Sciatic nerve (tissue), 2 donors: ENCODE measurements at regions not wholly inside any gene's neighbourhood (a gene's known extent, or its start where the extent isn't known, plus 50 kb on each side); places are given as distances from the start of the nearest gene placed in this dataset.
"Not testable (repeated sequence)": the region's sequence is repeated elsewhere in the genome, so short reads cannot be mapped to it uniquely, and the experiment has no call there.

Source experiments
- ATAC-seq: fragments of 200-7000 bp; cut with Tn5 transposase; one replicate; pipeline ENCODE4 v1.9.1; 2020; ENCODE audit warnings: mild to moderate bottlenecking, moderate library complexity
- DNase-seq: peaks from one replicate; pipeline ENCODE4 v3.0.0-alpha.2; 2020; ENCODE audit warnings: low spot score
- intact Hi-C: fragments of 100-400 bp; cut with DNase I; formaldehyde crosslinking; loops from one replicate; pipeline ENCODE4 v1.14.2; 2022
- donor health status: DM: no; HTN: no; CAD: no.
- donor health status: DM: no; HTN: no; CAD: no.

DNA sequence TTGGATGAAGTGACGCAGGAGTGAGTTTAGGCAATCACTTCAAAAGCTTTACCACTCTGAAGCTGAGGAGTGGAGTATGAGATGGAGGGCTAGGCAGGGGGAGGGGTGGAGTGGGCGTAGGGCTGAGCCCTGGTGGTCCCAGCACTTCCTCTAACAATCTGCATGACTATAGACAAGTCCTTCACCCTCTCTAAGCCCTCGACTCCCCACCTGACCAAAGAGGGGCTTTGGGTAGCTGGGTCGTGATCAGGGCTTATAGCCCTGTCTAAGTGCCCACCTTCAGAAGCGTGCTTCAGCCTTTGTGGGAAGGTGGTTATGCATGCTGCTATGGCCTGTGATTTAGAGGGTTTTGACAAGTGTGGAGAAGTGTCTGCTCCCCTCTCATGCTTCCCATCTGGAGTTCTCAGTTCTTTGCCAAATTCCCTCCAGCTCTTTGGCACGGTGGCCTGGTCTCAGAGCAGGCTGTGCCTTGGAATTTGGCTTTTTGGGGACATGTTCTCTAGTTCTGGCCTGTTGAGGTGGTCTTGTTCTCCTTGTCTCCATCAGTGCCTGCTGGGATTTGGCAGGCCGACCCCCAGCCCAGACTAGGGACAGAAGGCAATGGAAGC, 53.0 kb downstream of the ACTBL2 start:
- ATAC-seq, result no peak
- intact Hi-C loops, result no loop called here
- no peak for DNase-seq

DNA sequence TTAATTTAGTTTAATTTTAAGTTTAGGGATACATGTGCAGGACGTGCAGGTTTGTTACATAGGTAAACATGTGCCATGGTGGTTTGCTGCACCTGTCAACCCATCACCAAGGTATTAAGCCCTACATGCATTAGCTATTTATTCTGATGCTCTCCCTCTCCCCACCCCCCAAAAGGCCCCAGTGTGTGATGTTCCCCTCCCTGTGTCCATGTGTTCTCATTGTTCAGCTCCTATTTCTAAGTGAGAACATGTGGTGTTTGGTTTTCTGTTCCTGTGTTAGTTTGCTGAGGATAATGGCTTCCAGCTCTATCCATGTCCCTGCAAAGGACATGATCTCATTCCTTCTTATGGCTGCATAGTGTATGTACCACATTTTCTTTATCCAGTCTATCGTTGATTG, 53.6 kb downstream of the ACTBL2 start:
- ATAC-seq, intact Hi-C loops, DNase-seq: not testable (repeated sequence)

DNA sequence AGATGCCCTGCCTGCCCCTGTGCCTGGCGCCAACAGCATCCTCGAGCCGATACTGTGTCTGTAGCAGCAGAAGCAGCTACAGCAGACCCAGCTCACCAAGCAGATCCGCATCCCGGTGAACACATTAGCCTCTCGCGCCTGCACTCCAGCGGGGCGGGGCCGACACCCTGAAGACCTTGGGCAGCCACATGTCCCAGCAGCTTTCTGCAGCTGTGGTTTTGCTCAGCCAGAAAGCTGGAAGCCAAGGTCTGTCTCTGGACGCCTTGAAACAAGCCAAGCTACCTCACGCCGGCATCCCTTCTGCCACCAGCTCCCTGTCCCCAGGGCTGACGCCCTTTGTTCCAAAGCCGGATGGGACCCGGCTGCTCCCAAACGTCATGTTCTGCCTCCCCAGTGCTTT, 59.6 kb downstream of the ACTBL2 start:
- DNase-seq (no peak), ATAC-seq (peak; percentile 77)
- intact Hi-C loops, result no loop called here

GRCh38 chr5:57422341-57422740, 60.3 kb downstream of the ACTBL2 start:
- ATAC-seq, result no peak
- intact Hi-C loops, result no loop called here
- no peak for DNase-seq

DNA sequence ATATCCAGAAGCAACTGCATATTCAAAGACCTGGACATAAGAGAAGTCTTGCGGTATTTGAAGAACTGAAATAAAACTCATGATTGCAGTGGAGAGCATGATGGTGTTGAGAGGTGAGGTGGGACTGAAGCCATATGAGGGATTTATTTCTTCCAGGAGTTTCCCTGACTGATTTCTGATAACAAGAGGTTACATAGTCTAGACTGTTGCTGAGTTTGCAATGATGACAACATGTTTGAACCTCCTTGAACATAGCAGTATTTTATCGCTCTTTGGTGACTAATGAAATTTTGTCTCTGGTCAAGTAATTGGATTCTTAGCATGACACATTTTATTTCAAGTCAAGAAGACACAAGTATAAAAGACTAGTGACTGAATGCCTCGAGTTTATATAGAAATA, 61.8 kb downstream of the ACTBL2 start:
- intact Hi-C loops, result no loop called here
- ATAC-seq (no peak), DNase-seq (no peak)

DNA sequence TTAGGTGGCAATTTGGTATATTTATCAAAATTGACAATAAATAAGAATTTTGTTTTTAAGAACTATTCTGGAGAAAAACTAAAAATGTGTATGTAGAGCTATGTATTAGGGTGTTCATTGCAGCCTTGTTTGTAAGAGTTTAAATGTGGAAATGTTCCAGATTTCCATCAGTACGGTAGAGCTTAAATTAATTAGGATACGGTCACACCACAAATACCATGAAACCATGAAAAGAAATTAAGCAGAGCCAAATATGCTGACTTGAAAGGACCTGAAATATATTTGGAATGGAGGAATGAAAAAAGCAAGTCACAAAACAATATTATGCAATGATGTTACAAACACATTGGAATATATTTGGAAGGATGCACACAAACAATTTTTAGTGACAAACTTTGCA, 64.6 kb downstream of the ACTBL2 start:
- ATAC-seq (no peak), DNase-seq (no peak)
- intact Hi-C loops, result no loop called here

- intact Hi-C loops, result no loop called here
- DNase-seq, result no peak
- no peak for ATAC-seq
Measured at GRCh38 chr5:57417320-57417719, 65.3 kb downstream of the ACTBL2 start.

DNA sequence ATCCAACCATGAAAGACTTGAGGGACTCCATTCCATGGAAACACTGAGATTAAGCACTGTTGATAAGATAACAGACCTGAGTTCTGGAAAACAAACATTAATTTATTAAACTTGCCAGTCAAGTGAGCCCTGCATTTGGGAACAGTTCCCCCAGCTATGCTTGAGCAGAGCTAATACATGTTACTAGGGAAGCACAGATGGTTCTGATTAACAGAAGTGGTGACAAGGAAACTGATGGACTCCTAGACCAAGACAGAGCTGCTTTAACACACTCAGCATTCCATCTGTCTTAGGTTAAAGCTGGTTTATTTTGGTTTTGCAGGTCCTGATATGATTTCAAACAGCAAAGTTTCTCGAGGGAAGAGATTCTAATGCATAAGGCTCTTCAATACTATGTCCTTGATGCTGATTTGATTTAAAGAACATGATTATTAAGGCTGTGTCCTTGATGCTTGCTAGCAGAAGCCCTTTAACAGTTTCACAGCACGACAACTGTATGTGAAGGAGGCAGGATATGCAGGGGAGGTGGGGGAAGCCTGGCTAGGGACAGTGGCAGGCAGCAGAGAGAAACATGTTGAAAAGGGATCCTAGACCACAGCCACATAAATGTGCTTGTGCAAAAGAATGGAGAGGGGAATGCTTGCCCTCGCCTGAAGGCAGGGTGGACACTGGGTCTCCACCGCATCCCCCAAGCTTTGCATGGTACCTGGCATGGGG, 66.2 kb downstream of the ACTBL2 start:
- intact Hi-C loops, result no loop called here
- DNase-seq (no peak), ATAC-seq (peak; percentile 88)

DNA sequence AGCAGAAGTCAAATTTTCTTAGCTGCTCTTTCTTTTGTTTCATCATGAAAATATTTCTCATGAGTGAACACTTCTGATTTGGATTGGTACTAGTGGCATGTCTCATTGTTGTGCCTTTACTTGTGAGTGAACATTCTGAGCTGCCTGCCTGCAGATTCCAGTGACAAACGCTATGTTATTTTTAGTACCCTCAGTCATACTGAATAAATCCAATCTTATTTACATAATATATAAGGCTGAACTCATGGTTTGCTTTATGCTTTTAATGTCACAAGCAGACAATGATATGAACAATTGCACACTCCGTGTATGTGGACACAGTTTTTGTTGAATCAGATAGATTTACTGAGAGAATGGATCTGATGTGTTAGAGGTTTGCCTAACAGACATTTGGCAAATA, 67.8 kb downstream of the ACTBL2 start:
- intact Hi-C loops, result no loop called here
- ATAC-seq (no peak), DNase-seq (no peak)

- intact Hi-C loops, result no loop called here
- ATAC-seq (no peak), DNase-seq (no peak)
Measured at GRCh38 chr5:57414191-57414590, 68.4 kb downstream of the ACTBL2 start.

GRCh38 chr5:57413145-57413544, 69.5 kb downstream of the ACTBL2 start:
- intact Hi-C loops, result no loop called here
- no peak for DNase-seq
- no peak for ATAC-seq

DNA sequence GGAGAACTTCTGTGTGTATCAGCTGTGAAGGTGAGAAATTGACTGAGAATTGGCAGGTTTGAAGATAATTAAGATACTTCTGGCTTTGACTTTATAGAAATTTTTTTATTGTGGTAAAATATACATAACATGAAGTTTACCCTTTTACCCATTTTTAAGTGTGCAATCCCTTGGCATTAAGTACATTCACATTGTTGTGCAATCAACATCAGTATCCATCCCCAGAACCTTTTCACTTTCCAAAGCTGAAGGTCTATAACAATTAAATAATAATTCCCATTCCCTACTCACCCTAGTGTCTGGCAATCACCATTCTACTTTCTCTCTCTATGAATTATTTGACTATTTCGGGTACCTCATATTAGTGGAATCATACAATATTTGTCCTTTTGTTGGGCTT, 69.9 kb downstream of the ACTBL2 start:
- DNase-seq (no peak), ATAC-seq (no peak)
- intact Hi-C loops, result no loop called here

GRCh38 chr5:57411982-57412381, 70.6 kb downstream of the ACTBL2 start:
- no peak for DNase-seq
- peak; percentile 20 for ATAC-seq
- intact Hi-C loops, result no loop called here

DNA sequence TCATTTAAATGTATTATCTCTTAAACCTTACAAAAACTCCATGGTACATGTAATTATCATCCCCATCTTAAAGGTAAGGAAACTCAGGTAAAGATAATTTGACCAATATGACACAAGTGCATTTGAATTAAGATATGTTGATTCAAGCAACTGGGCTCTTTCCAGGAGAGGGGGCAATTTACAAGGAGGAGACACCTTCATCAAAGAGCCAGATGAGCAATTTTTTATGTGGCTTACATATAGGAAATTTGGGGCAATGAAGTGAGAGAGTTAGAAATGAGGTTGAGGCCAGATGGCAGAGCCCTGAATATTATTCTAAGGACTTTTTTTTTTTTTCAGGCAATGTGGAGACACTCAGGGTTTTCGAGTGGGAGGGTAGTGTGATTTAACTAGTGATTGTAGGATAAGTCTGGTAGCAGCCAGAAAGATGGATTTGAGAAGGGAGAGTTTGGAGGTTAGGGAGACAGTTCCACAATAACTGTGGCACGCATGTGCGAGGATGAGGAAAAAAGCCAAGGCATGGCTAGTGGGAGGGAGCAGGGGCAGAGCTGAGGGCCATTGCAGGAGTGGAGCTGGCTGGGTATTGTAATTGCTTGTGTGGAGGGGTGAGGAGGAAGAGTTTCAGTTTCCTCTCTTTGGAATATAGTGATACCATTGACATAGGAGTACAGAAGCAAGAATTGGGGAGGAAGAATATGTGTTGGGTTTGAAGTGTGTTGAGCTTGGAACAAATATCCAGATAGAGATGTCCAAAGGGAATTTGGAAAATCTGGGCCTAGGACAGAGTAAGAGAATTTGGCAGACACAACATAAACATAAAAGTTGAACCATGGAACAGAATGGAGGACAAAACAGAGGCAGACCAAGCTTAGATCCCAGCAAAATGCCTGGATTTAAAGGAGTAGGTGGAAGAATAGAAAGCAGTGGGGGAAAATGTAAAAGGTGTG, 72.0 kb downstream of the ACTBL2 start:
- DNase-seq (no peak), ATAC-seq (peak; percentile 61)
- intact Hi-C loops, result no loop called here

DNA sequence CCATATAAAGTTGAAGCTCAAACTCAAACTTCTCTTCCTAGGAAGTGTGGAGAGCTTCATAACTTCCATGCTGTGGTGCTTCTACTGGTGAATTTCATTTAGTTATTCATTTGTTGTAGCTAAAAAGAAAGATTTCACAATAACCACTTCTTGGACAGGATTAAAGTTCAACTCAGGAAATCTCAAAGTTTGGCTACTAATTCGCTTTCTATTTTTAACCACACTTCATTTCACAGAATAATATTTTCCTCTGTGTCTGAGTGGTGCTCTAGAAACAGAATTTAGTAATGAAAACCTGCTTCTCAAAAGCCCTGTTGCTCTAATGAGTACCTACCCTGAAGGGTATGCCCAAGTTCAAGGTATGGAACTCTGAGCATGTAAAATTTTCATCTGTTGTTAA, 73.9 kb downstream of the ACTBL2 start:
- DNase-seq, result no peak
- intact Hi-C loops, result no loop called here
- peak; percentile 75 for ATAC-seq

DNA sequence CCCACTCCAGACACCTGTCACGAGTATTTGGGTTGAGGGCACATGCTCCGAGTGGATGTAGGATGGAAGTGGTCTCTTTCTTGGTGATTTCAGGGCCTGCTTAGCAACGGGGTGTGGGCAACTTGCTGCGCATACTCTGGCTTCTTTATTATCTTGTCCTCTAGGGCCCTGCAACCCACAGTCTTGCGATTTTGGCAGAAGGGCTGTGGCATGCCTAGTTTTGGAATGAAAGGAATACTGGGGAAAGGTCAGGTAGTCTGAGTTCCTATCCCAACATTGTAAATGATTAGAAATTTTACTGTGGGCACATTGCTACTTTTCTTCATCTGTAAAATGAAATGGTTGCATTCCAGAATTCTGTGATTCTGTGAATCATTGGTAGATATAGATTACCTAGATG, 74.3 kb downstream of the ACTBL2 start:
- intact Hi-C loops, result no loop called here
- no peak for ATAC-seq
- no peak for DNase-seq

- DNase-seq (no peak), ATAC-seq (no peak)
- intact Hi-C loops, result no loop called here
Measured at GRCh38 chr5:57407391-57407790, 75.2 kb downstream of the ACTBL2 start.

DNA sequence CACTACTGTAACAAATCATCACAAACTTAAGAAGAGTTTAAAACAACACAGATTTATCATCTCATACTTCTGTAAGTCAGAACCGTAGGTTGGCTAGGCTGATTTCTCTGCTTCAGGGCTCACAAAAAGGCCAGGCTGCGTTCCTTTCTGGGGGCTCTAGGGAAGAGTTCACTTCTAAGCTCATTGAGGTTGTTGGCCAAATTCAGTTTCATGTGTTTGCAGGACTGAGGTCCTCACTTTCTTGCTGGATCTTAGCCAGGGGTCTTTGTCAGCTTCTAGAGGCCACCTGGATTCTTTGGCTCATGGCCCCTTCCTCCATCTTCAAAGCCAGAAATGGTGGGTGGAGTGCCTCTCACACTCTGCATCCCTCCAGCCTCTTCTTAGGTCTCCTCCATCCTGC, 76.0 kb downstream of the ACTBL2 start:
- DNase-seq, result no peak
- intact Hi-C loops, result no loop called here
- no peak for ATAC-seq

- no peak for DNase-seq
- intact Hi-C loops, result no loop called here
- ATAC-seq, result peak; percentile 73
Measured at GRCh38 chr5:57405984-57406383, 76.6 kb downstream of the ACTBL2 start.

DNA sequence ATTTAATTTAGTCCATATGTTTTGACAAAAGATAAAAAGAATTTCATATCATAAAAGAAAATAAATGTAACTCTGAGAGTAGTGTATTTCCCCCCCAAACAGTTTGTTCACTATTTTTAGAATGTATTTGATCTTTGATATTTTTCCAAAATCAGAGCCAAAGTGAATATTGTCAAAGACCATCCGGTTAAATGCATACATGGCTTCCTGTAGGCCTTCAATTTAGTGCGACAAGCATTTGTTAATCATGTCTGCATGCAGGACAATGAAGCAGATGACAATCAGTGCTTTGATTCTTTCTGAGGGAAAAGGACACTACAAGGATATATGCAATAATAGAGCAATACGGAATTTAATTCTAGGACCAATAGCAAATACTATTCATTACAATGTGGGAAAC, 79.8 kb downstream of the ACTBL2 start:
- no peak for ATAC-seq
- intact Hi-C loops, result no loop called here
- no peak for DNase-seq
